Loucy (cell line): ENCODE measurements at regions not wholly inside any gene's neighbourhood (a gene's known extent, or its start where the extent isn't known, plus 50 kb on each side); places are given as distances from the start of the nearest gene placed in this dataset.

ENCODE experiments used
- CTCF ChIP-seq: fragments of 200-600 bp; sonication (generic); conservative IDR thresholded peaks from 2 replicates; pipeline ENCODE4 v1.5.1; 2014; ENCODE audit warnings: mild to moderate bottlenecking, antibody characterized with exemption, low read length
- EZH2phosphoT487 ChIP-seq: fragments of 200-600 bp; IDR thresholded peaks from 2 replicates; pipeline ENCODE4 v1.6.1; 2018; ENCODE audit warnings: antibody characterized with exemption, mild to moderate bottlenecking, moderate library complexity, borderline replicate concordance

GRCh38 chr10:59524348-59524747 is 162.0 kb upstream of the FAM13C start:
- no peak for TF ChIP-seq EZH2phosphoT487
- TF ChIP-seq CTCF: no peak
